HG03039 (cell line): ENCODE measurements at regions not wholly inside any gene's neighbourhood (a gene's known extent, or its start where the extent isn't known, plus 50 kb on each side); places are given as distances from the start of the nearest gene placed in this dataset.

ENCODE experiments used
- ATAC-seq: cut with Tn5 transposase; IDR thresholded peaks from one replicate; pipeline ENCODE4 v1.9.1; 2021; ENCODE audit warnings: mild to moderate bottlenecking, moderate library complexity; ENCODE audit not compliant: unreplicated experiment

- ATAC-seq: no peak
Measured at GRCh38 chr9:126235336-126236243, 91.0 kb upstream of the MVB12B start.

DNA sequence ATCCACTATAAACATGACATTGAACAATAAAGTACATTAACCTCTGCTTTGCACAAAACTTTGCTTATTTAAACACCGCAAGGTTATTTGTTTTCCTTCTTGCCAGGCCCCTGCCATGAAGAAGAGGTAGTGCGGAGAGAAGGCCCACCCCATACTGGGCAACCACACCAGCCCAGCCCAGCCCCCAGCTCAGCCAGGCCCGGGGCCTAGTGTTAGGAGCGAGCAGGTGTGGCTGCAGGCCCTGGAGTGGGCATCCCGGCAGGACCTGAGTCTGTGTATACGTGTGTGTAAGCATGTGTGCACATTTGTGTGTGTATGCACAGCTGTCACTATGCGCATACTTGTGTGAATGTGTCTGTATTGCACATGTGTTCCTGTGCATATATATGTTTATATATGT lies 90.4 kb upstream of the MVB12B start:
- ATAC-seq: no peak

- no peak for ATAC-seq
Measured at GRCh38 chr9:126238415-126238814, 88.2 kb upstream of the MVB12B start.

GRCh38 chr9:126239515-126239914 lies 87.1 kb upstream of the MVB12B start:
- no peak for ATAC-seq

DNA sequence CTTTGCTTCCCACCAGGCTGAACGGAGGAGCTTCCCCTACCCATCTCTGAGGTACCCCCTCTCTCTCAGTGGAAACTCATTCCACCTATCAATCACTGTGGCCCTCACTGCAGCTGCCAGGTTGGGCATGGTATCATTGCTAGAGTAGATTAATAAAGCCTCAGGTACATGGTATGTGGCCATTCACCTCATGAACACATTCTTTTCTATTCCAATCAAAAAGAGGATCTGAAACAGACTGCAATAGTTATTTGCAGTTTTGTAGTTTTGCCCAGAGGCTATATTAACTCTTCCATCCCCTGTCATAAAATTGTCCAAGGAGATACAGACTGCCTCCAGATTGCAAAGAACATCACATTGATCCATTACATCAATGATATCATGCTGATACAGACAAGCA lies 85.8 kb upstream of the MVB12B start:
- ATAC-seq: no peak

DNA sequence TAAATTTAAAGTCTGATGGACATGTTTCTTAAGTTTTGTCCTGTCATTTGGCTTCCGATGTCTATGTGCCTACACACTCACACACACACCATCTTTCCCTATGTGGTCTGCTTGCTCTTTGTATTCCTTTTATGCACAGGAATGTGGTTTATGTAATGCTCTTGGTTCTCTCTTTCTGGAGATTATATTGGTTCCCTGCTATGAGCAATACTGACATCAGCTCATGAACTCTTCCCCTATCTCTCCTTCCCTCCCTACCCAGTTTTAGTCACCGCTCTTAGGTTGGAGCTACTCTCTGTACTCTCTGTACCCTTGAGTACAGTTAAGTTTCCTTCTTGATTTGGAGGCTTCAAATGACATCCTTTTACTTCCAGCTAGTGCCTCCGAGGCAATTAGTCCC lies 77.9 kb upstream of the MVB12B start:
- ATAC-seq: no peak

- ATAC-seq: no peak
Measured at GRCh38 chr9:126261584-126262356, 64.9 kb upstream of the MVB12B start.

GRCh38 chr9:126262738-126263137 lies 63.9 kb upstream of the MVB12B start:
- no peak for ATAC-seq

GRCh38 chr9:126270556-126270955 lies 56.1 kb upstream of the MVB12B start:
- no peak for ATAC-seq

- ATAC-seq: no peak
Measured at GRCh38 chr9:126275386-126276001, 51.1 kb upstream of the MVB12B start.

GRCh38 chr9:126276056-126276728 lies 50.4 kb upstream of the MVB12B start:
- ATAC-seq: no peak
